Hematopoietic multipotent progenitor cell treated with erythropoietin and hydrocortisone succinate and interleukin-3 and kit ligand, for 4 days (in vitro differentiated cells): ENCODE measurements at regions not wholly inside any gene's neighbourhood (a gene's known extent, or its start where the extent isn't known, plus 50 kb on each side); places are given as distances from the start of the nearest gene placed in this dataset.

Source experiments
- DNase-seq: peaks from one replicate; pipeline ENCODE4 v3.0.0-alpha.2; 2015

GRCh38 chr12:103100257-103100831, 142.9 kb downstream of the ASCL1 start:
- DNase-seq, result no peak

- DNase-seq, result no peak
Measured at GRCh38 chr12:103102225-103102744, 144.8 kb downstream of the ASCL1 start.

GRCh38 chr12:103105971-103106597, 148.6 kb downstream of the ASCL1 start:
- DNase-seq, result no peak

- DNase-seq, result no peak
Measured at GRCh38 chr12:103109861-103110260, 152.4 kb downstream of the ASCL1 start.

- DNase-seq, result no peak
Measured at GRCh38 chr12:103114296-103115055, 157.0 kb downstream of the ASCL1 start.

- no peak for DNase-seq
Measured at GRCh38 chr12:103128862-103129501, 171.5 kb downstream of the ASCL1 start.

- DNase-seq, result no peak
Measured at GRCh38 chr12:103130564-103130963, 173.1 kb downstream of the ASCL1 start.

- no peak for DNase-seq
Measured at GRCh38 chr12:103138538-103138937, 181.1 kb downstream of the ASCL1 start.

GRCh38 chr12:103139876-103140275, 182.4 kb downstream of the ASCL1 start:
- DNase-seq, result no peak

GRCh38 chr12:103140286-103140685, 182.8 kb downstream of the ASCL1 start:
- DNase-seq, result no peak

- DNase-seq, result no peak
Measured at GRCh38 chr12:103144278-103144677, 186.8 kb downstream of the ASCL1 start.

- no peak for DNase-seq
Measured at GRCh38 chr12:103160622-103161021, 203.1 kb downstream of the ASCL1 start.

- DNase-seq, result no peak
Measured at GRCh38 chr12:103161582-103162362, 204.3 kb downstream of the ASCL1 start.

GRCh38 chr12:103166949-103167348, 209.5 kb downstream of the ASCL1 start:
- DNase-seq, result no peak

GRCh38 chr12:103172447-103173112, 215.1 kb downstream of the ASCL1 start:
- DNase-seq, result no peak

GRCh38 chr12:103175625-103176024, 218.2 kb downstream of the ASCL1 start:
- no peak for DNase-seq

- DNase-seq, result no peak
Measured at GRCh38 chr12:103177639-103178255, 220.3 kb downstream of the ASCL1 start.

GRCh38 chr12:103178366-103179080, 221.0 kb downstream of the ASCL1 start:
- no peak for DNase-seq

GRCh38 chr12:103181366-103182152, 224.1 kb downstream of the ASCL1 start:
- DNase-seq, result peak; percentile 4

- DNase-seq, result no peak
Measured at GRCh38 chr12:103182299-103182698, 224.8 kb downstream of the ASCL1 start.
